HepG2 (cell line): ENCODE measurements at regions not wholly inside any gene's neighbourhood (a gene's known extent, or its start where the extent isn't known, plus 50 kb on each side); places are given as distances from the start of the nearest gene placed in this dataset.

Experiments used
- ATAC-seq: fragments of 200-7000 bp; cut with Tn5 transposase; 3 replicates; pipeline ENCODE4 v1.9.1; 2020; ENCODE audit warnings: mild to moderate bottlenecking, moderate library complexity
- BruUV-seq: library from RNA; stranded (reverse); fragments of 400-500 nt; replicated peaks from 2 replicates; lab custom pipeline; 2021; lab: Mats Ljungman, UMichigan
- CTCF ChIA-PET: fragments of 300-600 bp; formaldehyde crosslinking; extraction: SDS; loops from one replicate; lab custom pipeline; 2021; ENCODE audit warnings: low total read pairs, inconsistent platforms, low intra/inter-chr PET ratio; lab: Yijun Ruan, JAX
- POLR2A ChIA-PET: fragments of 350-600 bp; sonication (Branson Sonifier 250); formaldehyde crosslinking; loops from one replicate; lab custom pipeline; 2020; ENCODE audit warnings: antibody characterized with exemption, inconsistent platforms; lab: Yijun Ruan, JAX
- DNase-seq: peaks from one replicate; pipeline ENCODE4 v3.0.0-alpha.2; 2015; ENCODE audit warnings: low spot score
- FAIRE-seq: peaks from 3 replicates; lab custom pipeline; 2011; peaks lifted over from hg19 to GRCh38; lab: Jason Lieb, UNC
- H2AFZ ChIP-seq: one replicate; pipeline ENCODE4 v1.6.1; 2011; ENCODE audit warnings: low read length, inconsistent platforms
- H3K27ac ChIP-seq: fragments of 300-600 bp; 3 replicates; pipeline ENCODE4 v1.8.0; 2011; ENCODE audit warnings: mixed run types, mild to moderate bottlenecking, mixed read lengths, low read length, inconsistent platforms; ENCODE audit not compliant: insufficient read depth; ENCODE audit errors: extremely low read length
- H3K27me3 ChIP-seq, 2 experiments: fragments of 200-600 bp in 1 of 2; 2 replicates in 1 of 2; 3 replicates in 1 of 2; pipeline versions ENCODE4 v1.6.0 to v1.8.0; 2011; ENCODE audit warnings: low read length in 2 of 2, mild to moderate bottlenecking in 2 of 2, moderate library complexity in 2 of 2, inconsistent platforms in 1 of 2; ENCODE audit not compliant: insufficient read depth in 2 of 2, control insufficient read depth in 1 of 2
- H3K36me3 ChIP-seq, 2 experiments: fragments of 200-600 bp in 1 of 2; replicated peaks in 1 of 2; 2 replicates in 1 of 2; 3 replicates in 1 of 2; pipeline versions ENCODE4 v1.5.1 to v1.8.0; 2011; ENCODE audit warnings: low read length in 2 of 2, inconsistent platforms in 1 of 2; ENCODE audit not compliant: insufficient read depth in 2 of 2, control insufficient read depth in 1 of 2
- H3K4me1 ChIP-seq: 2 replicates; pipeline ENCODE4 v1.5.1; 2012; ENCODE audit warnings: low read length, inconsistent platforms; ENCODE audit not compliant: insufficient read depth
- H3K4me2 ChIP-seq: 2 replicates; pipeline ENCODE4 v1.6.0; 2011; ENCODE audit warnings: low read depth, low read length, inconsistent platforms
- H3K4me3 ChIP-seq, 3 experiments: fragments of 200-600 bp in 1 of 3; sonication (generic), shearing (Covaris generic) in 1 of 3; replicated peaks in 1 of 3; 2 replicates each; pipeline ENCODE4 v1.5.1; 2011 to 2016; ENCODE audit warnings: low read length in 3 of 3, inconsistent platforms in 2 of 3, low read depth in 2 of 3, mild to moderate bottlenecking in 2 of 3, control low read depth in 1 of 3, mixed read lengths in 1 of 3; ENCODE audit not compliant: insufficient read depth in 1 of 3
- H3K79me2 ChIP-seq: one replicate; pipeline ENCODE4 v1.6.1; 2011; ENCODE audit warnings: low read length, inconsistent platforms; ENCODE audit not compliant: insufficient read depth
- H3K9ac ChIP-seq: 2 replicates; pipeline ENCODE4 v1.6.0; 2011; ENCODE audit warnings: mild to moderate bottlenecking, low read depth, low read length, inconsistent platforms; ENCODE audit not compliant: insufficient read depth
- H3K9me3 ChIP-seq: 2 replicates; pipeline ENCODE4 v1.5.1; 2012; ENCODE audit warnings: mild to moderate bottlenecking, low read length
- H4K20me1 ChIP-seq: 2 replicates; pipeline ENCODE4 v1.6.0; 2011; ENCODE audit warnings: inconsistent platforms, mild to moderate bottlenecking, low read length, moderate library complexity; ENCODE audit not compliant: insufficient read depth
- CENPT ChIP-seq: sonication (generic); formaldehyde crosslinking; IDR thresholded peaks from 2 replicates; pipeline ENCODE4 v1.8.0; 2022; ENCODE audit warnings: low read depth, mild to moderate bottlenecking, moderate library complexity, missing genetic modification reagents
- FOXA1 ChIP-seq, 2 experiments: fragments of 450-650 bp in 1 of 2; sonication (generic) in 1 of 2; formaldehyde crosslinking in 1 of 2; IDR thresholded peaks; 2 replicates each; pipeline versions ENCODE4 v1.4.0 to v1.6.1; 2016 to 2020; ENCODE audit warnings: missing genetic modification reagents in 1 of 2
- HMG20A ChIP-seq: IDR thresholded peaks from 2 replicates; pipeline ENCODE4 v1.6.1; 2016; ENCODE audit warnings: borderline replicate concordance
- HNRNPK ChIP-seq: fragments of 200-400 bp; formaldehyde crosslinking; IDR thresholded peaks from 2 replicates; pipeline ENCODE4 v1.6.1; 2018; ENCODE audit warnings: low read length, low read depth, moderate library complexity, mild to moderate bottlenecking; ENCODE audit not compliant: poor library complexity, severe bottlenecking
- MLLT10 ChIP-seq: sonication (generic); formaldehyde crosslinking; IDR thresholded peaks from 2 replicates; pipeline ENCODE4 v1.4.0; 2020; ENCODE audit warnings: missing genetic modification reagents
- PHB2 ChIP-seq: fragments of 450-650 bp; IDR thresholded peaks from 2 replicates; pipeline ENCODE4 v1.6.1; 2018; ENCODE audit not compliant: partially characterized antibody
- PHF8 ChIP-seq: sonication (generic); formaldehyde crosslinking; IDR thresholded peaks from 2 replicates; pipeline ENCODE4 v1.5.0; 2020; ENCODE audit warnings: missing genetic modification reagents
- RARG ChIP-seq: sonication (generic); formaldehyde crosslinking; IDR thresholded peaks from 2 replicates; pipeline ENCODE4 v1.4.0; 2020; ENCODE audit warnings: low read depth, mild to moderate bottlenecking, missing genetic modification reagents
- ZNF563 ChIP-seq: sonication (generic); formaldehyde crosslinking; IDR thresholded peaks from 2 replicates; pipeline ENCODE4 v1.8.0; 2022; ENCODE audit warnings: mild to moderate bottlenecking, moderate library complexity, missing genetic modification reagents
- ZNF670 ChIP-seq: sonication (generic); formaldehyde crosslinking; IDR thresholded peaks from 2 replicates; pipeline ENCODE4 v1.8.0; 2022; ENCODE audit warnings: mild to moderate bottlenecking, missing genetic modification reagents, borderline replicate concordance
- WGBS: methylation state at CpG from one replicate; pipeline ENCODE4 v1.1.6; 2017; ENCODE audit warnings: low lambda C conversion rate; 5-methylcytosine and 5-hydroxymethylcytosine counted together
- in situ Hi-C: cut with HindIII; loops from 2 replicates; pipeline ENCODE4 v1.10.0; 2017; ENCODE audit warnings: low pct_unique_long_range_greater_than_20kb; ENCODE audit not compliant: extremely low pct_ligation_motif_present
- intact Hi-C: fragments of 100-400 bp; cut with micrococcal nuclease; formaldehyde crosslinking; loops from one replicate; pipeline ENCODE4 v1.10.0; 2022; ENCODE audit not compliant: unreplicated experiment

GRCh38 chr11:94708176-94708575 lies 60.0 kb upstream of the AMOTL1 start:
- no peak for FAIRE-seq
- TF ChIP-seq HNRNPK (no peak), ZNF670 (no peak), ZNF563 (CRISPR knock-in tag) (no peak), CENPT (no peak), MLLT10 (CRISPR knock-in tag) (no peak), RARG (CRISPR knock-in tag) (no peak), PHF8 (no peak), HMG20A (no peak)
- Histone ChIP-seq H4K20me1 (no peaks in the 10 kb centered on the region), H3K9me3 (no peaks in the 10 kb centered on the region), H2AFZ (no peak overlapping the region), H3K79me2 (no peaks in the 10 kb centered on the region), H3K4me1 (peaks cover 10% of the 10 kb centered on the region; the same call in 1 of the 2 replicates), H3K27ac (no peak overlapping the region), H3K4me3 (no peak overlapping the region), H3K9ac (no peak overlapping the region), H3K27me3 (no peaks in the 10 kb centered on the region), H3K36me3 (no peaks in the 10 kb centered on the region), H3K4me2 (no peak overlapping the region)
- no peak for ATAC-seq
- ChIA-PET POLR2A (no interaction called here), CTCF (no interaction called here)
- in situ Hi-C loops: no loop called here
- no peak for DNase-seq
- intact Hi-C loops: no loop called here
- BruUV-seq: no TSS peak
- WGBS: 88% methylated on average over 4 of the region's 4 CpGs

- FAIRE-seq (no peak), ATAC-seq (peak; percentile 54; the same call in 1 of the 3 replicates), DNase-seq (no peak)
- Histone ChIP-seq H3K4me3 (no peak overlapping the region), H3K36me3 (no peaks in the 10 kb centered on the region), H3K4me2 (no peak overlapping the region), H3K27me3 (no peaks in the 10 kb centered on the region), H3K4me1 (peaks cover 10% of the 10 kb centered on the region; the same call in 1 of the 2 replicates), H3K27ac (no peak overlapping the region), H3K9ac (no peak overlapping the region), H3K79me2 (no peaks in the 10 kb centered on the region), H2AFZ (no peak overlapping the region), H4K20me1 (no peaks in the 10 kb centered on the region), H3K9me3 (no peaks in the 10 kb centered on the region)
- WGBS: 9% methylated on average over 4 of the region's 4 CpGs
- BruUV-seq: no TSS peak
- in situ Hi-C loops (no loop called here), intact Hi-C loops (no loop called here)
- TF ChIP-seq FOXA1 (IDR thresholded peaks at IDR 0.05) (no peak), FOXA1 (CRISPR knock-in tag; IDR thresholded peaks at IDR 0.05) (0 out of 2 replicates have a peak, but pooled peaks have one; percentile 8), PHB2 (no peak)
- ChIA-PET POLR2A (no interaction called here), CTCF (no interaction called here)
Measured at GRCh38 chr11:94708642-94709041, 59.5 kb upstream of the AMOTL1 start.
